ENCODE measurements at regions not wholly inside any gene's neighbourhood (a gene's known extent, or its start where the extent isn't known, plus 50 kb on each side); places are given as distances from the start of the nearest gene placed in this dataset.

DNA sequence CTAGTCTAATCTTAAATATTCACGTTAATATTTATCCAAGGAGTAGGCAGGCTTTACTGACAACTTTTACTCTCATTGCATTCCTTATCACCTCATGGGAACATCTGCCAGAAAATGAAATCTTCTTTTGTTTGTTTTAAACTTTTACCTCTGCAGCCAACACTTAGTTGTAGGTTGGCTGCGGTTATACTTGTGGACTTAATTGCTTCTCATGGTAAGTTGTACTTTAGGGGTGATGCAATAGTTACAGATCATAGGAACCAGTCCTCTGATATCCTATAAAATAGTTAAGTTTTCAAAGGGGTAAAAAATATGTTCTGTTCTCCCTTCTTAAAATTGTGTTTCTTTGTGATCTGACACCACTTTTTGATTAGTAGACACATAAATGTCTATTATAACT, 321.9 kb downstream of the ZPLD1 start:
- no peak for DNase-seq (ENCODE audit: low spot score in 2 of 2)
- Mint-ChIP-seq H3K27ac (no peak overlapping the region), H3K36me3 (no peaks in the 10 kb centered on the region), H3K9me3 (no peaks in the 10 kb centered on the region)
- no peak for ATAC-seq

DNA sequence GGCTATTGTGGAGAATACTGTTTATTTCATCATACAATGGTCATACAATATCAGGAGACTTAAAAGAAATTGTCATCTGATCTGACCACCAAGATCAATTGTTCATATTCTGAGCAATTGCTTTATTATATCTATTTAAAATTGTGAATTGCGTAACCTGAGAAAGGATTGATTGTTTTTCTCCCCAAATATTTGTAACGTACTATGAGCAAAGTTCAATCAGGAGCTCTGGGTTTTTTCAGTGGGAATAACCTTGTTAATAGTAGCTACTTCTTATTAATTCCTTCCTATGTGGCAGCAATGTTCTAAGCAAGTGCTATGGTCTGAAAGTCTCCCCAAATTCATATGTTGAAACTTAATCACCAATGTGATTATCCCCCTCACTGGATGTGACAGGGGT, 323.1 kb downstream of the ZPLD1 start:
- Mint-ChIP-seq H3K27ac (no peak overlapping the region), H3K36me3 (no peaks in the 10 kb centered on the region), H3K9me3 (peaks cover 0 to 4% of the 10 kb centered on the region in 2 donors)
- DNase-seq (ENCODE audit: low spot score in 2 of 2) (no peak), ATAC-seq (no peak)

DNA sequence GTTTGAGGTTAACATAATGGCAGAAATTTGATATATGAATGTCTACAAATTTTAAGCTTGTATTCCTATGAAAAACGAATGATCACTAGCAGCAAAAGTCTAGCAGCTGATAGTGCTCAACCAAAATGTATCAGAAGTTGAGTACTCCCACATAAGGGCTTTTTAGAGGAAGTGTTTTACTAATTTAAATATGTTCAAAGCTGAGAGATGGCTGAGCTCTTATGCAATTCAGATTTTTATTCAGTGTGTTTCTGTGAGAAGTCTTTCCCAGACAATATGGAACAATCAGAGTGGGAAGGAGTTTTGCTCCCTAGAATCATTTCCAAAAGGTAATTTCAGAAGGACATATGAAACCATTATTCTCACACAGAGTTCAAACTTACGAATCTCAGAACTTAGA, 327.0 kb downstream of the ZPLD1 start:
- ATAC-seq: no peak
- Mint-ChIP-seq H3K9me3 (peaks cover 0 to 6% of the 10 kb centered on the region in 2 donors), H3K27ac (no peak overlapping the region), H3K36me3 (no peaks in the 10 kb centered on the region)
- no peak for DNase-seq (ENCODE audit: low spot score in 2 of 2)

DNA sequence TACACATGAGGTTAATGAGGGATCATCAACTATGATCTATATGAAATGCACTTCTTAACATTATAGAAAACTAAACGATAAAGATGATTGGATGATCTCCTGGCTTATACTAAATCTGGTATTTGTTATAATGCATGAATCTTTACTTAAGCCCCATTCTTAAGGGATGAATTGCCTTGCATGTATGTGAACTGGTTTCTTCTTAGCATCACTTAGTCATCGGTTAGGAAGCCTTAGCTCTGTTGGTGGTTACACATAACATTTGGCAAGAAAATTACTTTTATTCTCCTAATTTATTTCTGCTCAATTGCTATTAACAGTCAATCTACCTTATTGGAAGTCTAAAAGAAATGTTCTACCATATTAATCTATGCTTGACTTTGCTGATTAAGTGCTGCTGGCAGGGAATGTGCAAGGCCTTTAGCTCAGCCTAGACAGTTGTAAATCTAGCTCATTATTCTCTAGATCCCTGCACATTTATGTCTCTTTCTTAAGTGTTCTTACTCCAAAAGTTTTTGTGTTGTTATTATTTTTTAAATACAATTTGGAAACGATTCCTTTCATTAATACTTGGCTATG, 356.0 kb downstream of the ZPLD1 start:
- DNase-seq (ENCODE audit: low spot score in 2 of 2) (no peak), ATAC-seq (no peak)
- H3K36me3 Mint-ChIP-seq: no peaks in the 10 kb centered on the region
- no peak overlapping the region for H3K27ac Mint-ChIP-seq
- no peaks in the 10 kb centered on the region for H3K9me3 Mint-ChIP-seq

DNA sequence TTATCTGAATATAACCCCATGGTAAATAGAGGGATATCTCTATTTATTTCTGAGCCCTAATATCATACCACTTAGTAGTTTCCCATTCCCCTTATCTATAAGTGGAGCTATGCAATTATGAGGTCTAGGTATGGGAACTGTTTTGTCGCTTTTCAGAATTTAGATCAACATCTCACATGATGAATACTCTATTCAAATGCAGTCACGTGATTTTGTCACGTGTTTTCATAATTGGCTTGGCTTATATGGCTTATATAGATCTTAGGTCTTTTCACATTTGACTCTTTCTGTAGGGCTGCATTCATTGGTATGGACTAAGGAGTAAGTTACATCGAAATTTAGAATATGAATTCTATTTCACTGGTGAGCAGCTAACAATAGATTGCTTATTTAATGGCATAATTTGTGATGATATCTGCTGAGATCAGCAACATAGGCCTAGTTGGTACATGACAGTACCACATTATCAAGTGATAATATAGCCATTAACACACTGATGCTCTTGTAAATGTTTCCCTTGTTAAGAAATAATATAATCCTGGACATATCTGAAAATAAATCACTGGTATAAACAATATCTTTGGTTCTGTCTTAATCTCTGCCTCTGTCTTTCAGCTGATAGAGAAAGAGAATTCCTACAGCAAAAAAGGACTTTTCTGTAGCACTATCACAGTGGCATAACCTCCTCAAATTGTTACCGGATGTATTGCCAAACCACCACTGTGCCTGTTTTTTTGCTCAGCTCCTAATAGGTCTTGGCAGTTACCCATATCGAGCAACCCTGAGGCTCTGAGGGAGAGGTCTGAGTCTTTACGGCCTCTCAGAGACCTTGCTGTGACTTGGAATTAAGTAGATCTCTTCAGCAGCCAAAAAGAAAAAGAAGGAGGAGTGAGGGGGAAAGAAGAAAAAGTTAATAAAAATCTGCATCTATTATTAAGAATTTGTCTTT, 357.1 kb downstream of the ZPLD1 start:
- Mint-ChIP-seq H3K36me3 (no peaks in the 10 kb centered on the region), H3K27ac (no peak overlapping the region), H3K9me3 (no peaks in the 10 kb centered on the region)
- DNase-seq (ENCODE audit: low spot score in 2 of 2) (no peak), ATAC-seq (no peak)

DNA sequence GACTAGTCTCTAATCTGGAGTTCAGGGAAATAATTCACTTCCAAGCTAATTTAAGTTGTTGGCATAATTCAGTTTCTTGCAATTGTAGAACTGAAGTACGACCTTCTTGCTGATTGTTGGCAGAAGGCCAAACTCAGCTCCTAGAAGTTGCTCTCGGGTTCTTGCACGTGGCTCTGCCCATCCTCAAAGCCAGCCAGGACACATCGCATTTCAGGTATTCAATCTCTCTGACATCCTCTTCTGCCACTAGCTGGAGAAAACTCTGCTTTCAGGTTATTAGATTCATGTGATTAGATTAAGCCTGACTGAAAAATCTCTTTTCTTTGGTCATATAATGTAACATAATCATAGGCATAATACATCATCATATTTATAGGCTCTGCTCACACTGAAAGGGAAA, 362.0 kb downstream of the ZPLD1 start:
- DNase-seq (ENCODE audit: low spot score in 2 of 2) (no peak), ATAC-seq (no peak)
- no peak overlapping the region for H3K27ac Mint-ChIP-seq
- no peaks in the 10 kb centered on the region for H3K36me3 Mint-ChIP-seq
- peaks cover 0 to 4% of the 10 kb centered on the region in 2 donors for H3K9me3 Mint-ChIP-seq

DNA sequence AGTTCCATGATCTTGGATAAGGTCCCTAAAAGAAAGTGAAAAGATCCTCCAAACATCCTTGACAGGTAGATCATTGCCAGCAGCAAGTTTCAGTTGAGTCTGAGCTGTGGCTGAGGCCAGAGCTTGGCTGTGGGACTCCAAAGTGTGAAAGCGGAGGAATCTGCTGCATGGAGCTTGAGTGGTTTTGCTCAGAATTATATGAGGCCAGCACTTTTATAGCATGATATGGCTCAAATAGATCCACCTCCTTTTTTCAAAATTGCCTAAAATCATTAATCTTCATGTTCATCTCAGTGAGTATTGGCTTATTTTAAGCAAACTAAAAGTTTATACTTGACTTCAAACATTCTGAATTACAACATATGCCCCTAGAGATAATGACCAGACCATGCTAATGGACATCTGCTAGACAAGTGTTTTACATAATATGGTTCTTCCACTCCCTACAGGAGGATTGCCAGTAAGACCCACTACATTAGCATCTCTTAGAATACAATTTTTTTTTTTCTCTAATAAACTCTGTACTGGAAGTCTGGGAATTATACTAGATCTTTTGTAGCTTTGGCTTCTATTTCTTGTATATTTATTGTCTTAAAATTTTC, 368.1 kb downstream of the ZPLD1 start:
- ATAC-seq (no peak), DNase-seq (ENCODE audit: low spot score in 2 of 2) (no peak)
- H3K36me3 Mint-ChIP-seq: no peaks in the 10 kb centered on the region
- peaks cover 0 to 4% of the 10 kb centered on the region in 2 donors for H3K9me3 Mint-ChIP-seq
- no peak overlapping the region for H3K27ac Mint-ChIP-seq

DNA sequence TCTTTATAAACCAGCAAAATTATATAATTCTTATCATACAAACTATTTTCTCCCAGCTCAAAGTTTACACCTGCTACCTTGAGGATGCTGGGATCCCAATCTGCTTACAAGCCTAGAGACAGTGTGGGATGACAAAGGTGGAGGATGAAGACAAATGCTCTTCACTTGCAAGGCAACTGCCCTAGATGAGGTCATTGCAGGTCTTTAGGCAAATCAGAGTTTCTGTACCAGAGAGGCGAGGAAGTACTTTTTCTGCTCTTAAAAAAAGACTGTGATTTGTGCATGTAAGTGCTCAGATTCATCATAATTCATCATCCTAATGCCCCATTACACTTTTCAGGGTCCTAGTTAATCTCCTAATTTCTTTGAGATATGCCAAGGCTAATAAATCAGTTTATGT, 376.1 kb downstream of the ZPLD1 start:
- no peak for DNase-seq (ENCODE audit: low spot score in 2 of 2)
- no peak for ATAC-seq
- no peak overlapping the region for H3K27ac Mint-ChIP-seq
- H3K36me3 Mint-ChIP-seq: no peaks in the 10 kb centered on the region
- no peaks in the 10 kb centered on the region for H3K9me3 Mint-ChIP-seq

DNA sequence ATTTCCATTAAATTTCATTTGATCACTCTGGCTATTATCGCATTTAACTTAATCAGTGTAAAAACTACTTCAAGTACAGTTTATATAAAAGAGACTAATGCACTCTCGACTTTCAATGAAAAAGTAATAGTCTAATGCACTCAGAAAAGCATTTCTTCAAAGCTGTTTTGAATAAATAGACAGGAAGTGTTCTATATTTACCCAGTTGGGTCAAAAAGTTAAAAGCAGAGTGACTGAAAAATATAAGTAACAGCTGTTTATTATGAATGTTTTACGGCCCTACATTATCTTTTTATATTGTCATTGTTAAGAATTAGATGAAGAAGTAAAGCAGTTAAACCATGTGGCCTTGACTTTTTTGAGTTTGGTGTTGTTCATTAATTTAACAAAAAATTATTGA, 391.8 kb downstream of the ZPLD1 start:
- peaks cover 0 to 6% of the 10 kb centered on the region in 2 donors for H3K9me3 Mint-ChIP-seq
- no peak for DNase-seq (ENCODE audit: low spot score in 2 of 2)
- no peak for ATAC-seq
- no peak overlapping the region for H3K27ac Mint-ChIP-seq
- no peaks in the 10 kb centered on the region for H3K36me3 Mint-ChIP-seq

DNA sequence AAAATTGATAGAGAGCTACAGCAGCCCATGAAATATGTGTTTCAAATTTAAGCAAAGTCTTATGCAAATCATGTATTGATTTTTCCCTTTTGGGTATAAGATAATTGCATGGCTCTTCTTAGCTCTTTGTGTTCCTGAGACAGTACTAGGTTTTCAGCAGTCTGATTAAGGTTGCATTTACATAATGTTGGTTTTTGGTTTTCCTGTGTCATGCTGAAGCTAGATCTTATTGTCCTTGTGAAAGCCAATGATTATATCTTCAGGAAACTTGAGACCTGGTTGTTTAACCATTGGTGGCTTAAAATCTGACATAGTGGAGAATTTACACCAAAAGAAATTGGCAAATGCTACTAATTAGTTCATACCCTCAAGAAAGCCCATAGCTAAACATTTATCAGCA, 392.6 kb downstream of the ZPLD1 start:
- Mint-ChIP-seq H3K27ac (no peak overlapping the region), H3K36me3 (no peaks in the 10 kb centered on the region), H3K9me3 (peaks cover 0 to 6% of the 10 kb centered on the region in 2 donors)
- no peak for ATAC-seq
- DNase-seq (ENCODE audit: low spot score in 2 of 2): no peak

DNA sequence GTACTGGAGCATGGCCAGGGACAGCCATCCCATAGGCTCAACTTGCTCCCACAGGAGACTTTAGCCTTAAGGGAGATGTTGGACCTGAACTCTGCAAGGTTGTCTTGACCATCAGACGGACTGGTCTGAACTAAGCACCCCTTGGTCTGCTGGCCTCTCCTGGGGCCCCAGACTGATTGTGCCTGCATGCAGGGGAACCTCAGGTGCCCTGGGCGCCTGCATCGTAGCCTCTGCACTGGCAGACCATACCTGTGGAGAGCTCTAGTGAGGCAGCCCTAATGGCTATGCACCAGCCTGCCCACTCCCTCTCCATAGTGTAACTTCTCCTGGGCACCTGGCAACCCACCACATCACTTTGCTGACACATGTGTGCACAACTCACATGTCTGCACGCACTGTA, 395.6 kb downstream of the ZPLD1 start:
- peaks cover 0 to 12% of the 10 kb centered on the region in 2 donors for H3K9me3 Mint-ChIP-seq
- no peak for DNase-seq (ENCODE audit: low spot score in 2 of 2)
- no peak for ATAC-seq
- no peak overlapping the region for H3K27ac Mint-ChIP-seq
- H3K36me3 Mint-ChIP-seq: no peaks in the 10 kb centered on the region

DNA sequence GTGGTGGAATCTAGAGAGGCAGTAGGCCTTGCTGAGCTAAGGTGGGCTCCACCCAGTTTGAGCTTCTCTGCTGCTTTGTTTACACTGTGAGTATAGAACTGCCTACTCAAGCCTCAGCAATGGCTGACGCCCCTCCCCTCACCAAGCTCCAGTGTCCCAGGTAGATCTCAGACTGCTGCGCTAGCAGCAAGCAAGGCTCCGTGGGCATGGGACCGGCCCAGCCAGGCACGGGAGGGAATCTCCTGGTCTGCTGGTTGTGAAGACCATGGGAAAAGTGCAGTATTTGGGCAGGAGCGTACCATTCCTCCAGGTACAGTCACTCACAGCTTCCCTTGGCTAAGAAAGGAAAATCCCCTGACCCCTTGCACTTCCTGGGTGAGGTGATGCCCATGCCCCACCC, 407.1 kb downstream of the ZPLD1 start:
- Mint-ChIP-seq H3K9me3 (peaks cover 16 to 21% of the 10 kb centered on the region in 2 donors), H3K36me3 (peaks cover 0 to 5% of the 10 kb centered on the region in 2 donors), H3K27ac (no peak overlapping the region)
- DNase-seq (ENCODE audit: low spot score in 2 of 2) (no peak), ATAC-seq (no peak)

DNA sequence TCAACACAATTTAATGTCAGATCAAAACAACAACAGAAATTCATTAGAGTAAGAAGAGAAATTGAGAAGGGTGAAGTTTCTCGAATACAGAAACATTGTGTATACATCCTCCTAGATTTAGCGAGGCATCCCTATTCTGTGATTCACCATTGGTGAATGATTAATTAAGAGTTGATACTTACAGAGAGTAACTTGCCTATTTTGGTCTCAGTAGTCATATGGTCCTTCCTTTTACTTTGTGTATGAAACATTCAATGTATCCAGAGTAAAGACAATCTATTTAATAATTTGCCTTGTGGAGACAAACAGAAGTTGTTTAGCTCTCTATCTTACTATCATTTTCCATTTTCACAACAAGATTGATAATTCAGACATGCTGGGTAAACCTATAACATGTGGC, 432.0 kb downstream of the ZPLD1 start:
- Mint-ChIP-seq H3K36me3 (no peaks in the 10 kb centered on the region), H3K9me3 (peaks cover 0 to 2% of the 10 kb centered on the region in 2 donors), H3K27ac (no peak overlapping the region)
- ATAC-seq: no peak
- no peak for DNase-seq (ENCODE audit: low spot score in 2 of 2)

DNA sequence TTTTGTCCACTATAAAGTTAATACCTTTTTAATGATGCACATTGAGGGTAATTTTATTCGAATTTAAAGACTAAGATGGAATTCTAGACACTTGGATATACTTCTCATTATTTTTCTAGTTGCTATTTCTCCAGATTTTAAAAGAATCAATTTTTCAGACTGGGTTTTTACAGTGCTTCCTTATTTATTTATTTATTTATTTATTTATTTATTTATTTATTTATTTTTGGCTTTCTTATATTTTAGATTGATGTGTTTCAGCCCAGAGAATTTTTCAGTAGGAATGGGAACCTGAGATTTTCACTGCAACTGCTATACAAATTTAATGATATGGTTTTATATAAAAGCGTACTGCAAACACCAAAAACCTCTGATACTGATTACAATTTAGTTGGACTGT, 448.7 kb downstream of the ZPLD1 start:
- ATAC-seq (no peak), DNase-seq (ENCODE audit: low spot score in 2 of 2) (no peak)
- Mint-ChIP-seq H3K9me3 (no peaks in the 10 kb centered on the region), H3K36me3 (no peaks in the 10 kb centered on the region), H3K27ac (no peak overlapping the region)

DNA sequence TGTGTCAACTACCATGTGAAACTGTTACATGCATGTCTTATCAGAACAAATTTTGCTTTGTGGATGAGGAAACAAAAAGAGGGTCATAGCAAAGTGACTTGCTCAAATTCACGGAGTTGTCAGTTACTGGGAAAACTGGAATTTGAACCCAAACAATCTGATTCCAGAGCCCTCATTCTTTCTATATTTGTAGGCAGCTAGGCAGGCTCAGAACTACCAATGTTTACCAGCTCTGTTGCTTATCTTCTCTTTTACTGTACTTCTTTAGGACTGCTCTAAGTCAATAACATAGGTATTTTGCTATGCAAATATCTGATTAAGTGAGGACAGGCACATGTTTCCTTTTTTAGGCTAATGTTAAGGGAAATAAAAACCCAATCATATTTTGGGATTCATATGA, 450.5 kb downstream of the ZPLD1 start:
- Mint-ChIP-seq H3K36me3 (no peaks in the 10 kb centered on the region), H3K9me3 (no peaks in the 10 kb centered on the region), H3K27ac (no peak overlapping the region)
- no peak for DNase-seq (ENCODE audit: low spot score in 2 of 2)
- no peak for ATAC-seq

DNA sequence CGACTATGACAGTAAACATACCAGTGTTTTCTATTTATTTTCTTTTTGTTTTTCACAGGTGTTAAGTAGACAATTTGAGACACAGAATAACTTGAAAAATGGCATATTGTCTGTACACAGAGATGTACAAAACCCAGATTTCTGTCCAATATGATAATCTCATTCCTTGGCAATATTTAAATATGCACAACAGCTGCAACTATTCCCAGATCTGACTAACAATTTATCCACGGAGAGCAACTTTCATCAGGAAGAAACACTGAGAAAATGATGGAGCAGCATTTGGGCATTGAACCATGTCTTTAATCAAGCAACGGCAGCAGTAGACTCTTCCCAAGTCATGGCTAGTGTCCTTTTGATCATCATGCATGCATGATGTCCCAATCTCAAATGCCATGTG, 452.6 kb downstream of the ZPLD1 start:
- no peak for ATAC-seq
- Mint-ChIP-seq H3K9me3 (no peaks in the 10 kb centered on the region), H3K27ac (no peak overlapping the region), H3K36me3 (no peaks in the 10 kb centered on the region)
- DNase-seq (ENCODE audit: low spot score in 2 of 2): no peak

DNA sequence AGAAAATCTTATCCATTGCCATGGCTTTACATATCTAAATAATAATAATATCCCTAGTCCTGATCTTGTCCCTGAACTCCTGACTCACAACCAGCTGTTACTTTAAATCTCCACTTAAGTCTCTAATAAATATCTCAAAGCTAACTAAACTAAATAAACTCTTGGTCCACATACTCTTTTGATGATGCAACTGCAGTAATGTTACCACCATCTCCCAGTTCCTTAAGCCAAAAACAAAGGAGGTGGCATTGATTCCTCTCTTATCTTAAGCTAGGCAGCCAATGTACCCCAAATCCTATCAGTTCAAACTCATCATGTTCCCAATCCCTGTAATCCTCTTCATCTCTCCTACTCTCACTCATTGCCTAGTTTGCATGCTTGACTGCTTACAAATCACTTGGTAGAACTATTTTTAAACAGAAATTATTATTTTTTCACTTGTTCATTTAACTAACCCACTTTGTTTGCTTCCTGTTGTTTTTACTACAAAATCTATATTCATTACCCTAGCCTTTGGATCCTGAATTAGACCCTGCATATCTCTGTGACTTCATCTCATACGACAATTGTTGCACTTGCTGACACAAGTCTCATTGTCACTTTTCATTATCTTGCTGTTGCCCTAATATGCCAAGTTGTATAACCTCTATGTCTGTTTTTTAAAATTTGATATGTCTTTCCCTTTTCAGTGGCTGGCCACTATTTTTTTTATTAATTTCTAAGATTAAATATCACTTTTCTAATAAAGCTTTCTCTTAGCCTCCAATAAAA, 462.2 kb downstream of the ZPLD1 start:
- ATAC-seq (no peak), DNase-seq (ENCODE audit: low spot score in 2 of 2) (no peak)
- Mint-ChIP-seq H3K36me3 (no peaks in the 10 kb centered on the region), H3K9me3 (no peaks in the 10 kb centered on the region), H3K27ac (no peak overlapping the region)

Data from activated naive CD4-positive, alpha-beta T cell treated with anti-CD3 and anti-CD28 coated beads, Interleukin-2, amount 50 U/mL, for 72 hours (primary cell).